PFSK-1 (cell line): ENCODE measurements at regions not wholly inside any gene's neighbourhood (a gene's known extent, or its start where the extent isn't known, plus 50 kb on each side); places are given as distances from the start of the nearest gene placed in this dataset.

Source experiments
- FOXP2 ChIP-seq: optimal IDR thresholded peaks from 2 replicates; pipeline ENCODE3; 2011; ENCODE audit warnings: borderline replicate concordance, control low read depth, inconsistent platforms; ENCODE audit not compliant: insufficient read depth; ENCODE audit errors: extremely low read length, extremely low read depth
- POLR2AphosphoS5 ChIP-seq: IDR thresholded peaks from 2 replicates; pipeline ENCODE4 v1.6.1; 2012; ENCODE audit warnings: low read depth, mild to moderate bottlenecking, control low read depth, low read length, moderate library complexity
- SIN3A ChIP-seq: IDR thresholded peaks from 2 replicates; pipeline ENCODE4 v1.6.1; 2012; ENCODE audit warnings: mild to moderate bottlenecking, low read length, moderate library complexity, borderline replicate concordance; ENCODE audit not compliant: insufficient read depth
- TAF1 ChIP-seq: IDR thresholded peaks from 2 replicates; pipeline ENCODE4 v1.6.1; 2012; ENCODE audit warnings: low read length, control low read depth, borderline replicate concordance; ENCODE audit not compliant: insufficient read depth
- TF ChIP-seq, protein P1 (sequence below), 2 experiments: IDR thresholded peaks; 2 replicates each; pipeline versions ENCODE4 v1.6.1 to v1.8.0; 2011 to 2012; ENCODE audit warnings: low read depth in 2 of 2, low read length in 2 of 2, control low read depth in 1 of 2, inconsistent platforms in 1 of 2, mild to moderate bottlenecking in 1 of 2, moderate library complexity in 1 of 2; ENCODE audit not compliant: insufficient read depth in 1 of 2

DNA sequence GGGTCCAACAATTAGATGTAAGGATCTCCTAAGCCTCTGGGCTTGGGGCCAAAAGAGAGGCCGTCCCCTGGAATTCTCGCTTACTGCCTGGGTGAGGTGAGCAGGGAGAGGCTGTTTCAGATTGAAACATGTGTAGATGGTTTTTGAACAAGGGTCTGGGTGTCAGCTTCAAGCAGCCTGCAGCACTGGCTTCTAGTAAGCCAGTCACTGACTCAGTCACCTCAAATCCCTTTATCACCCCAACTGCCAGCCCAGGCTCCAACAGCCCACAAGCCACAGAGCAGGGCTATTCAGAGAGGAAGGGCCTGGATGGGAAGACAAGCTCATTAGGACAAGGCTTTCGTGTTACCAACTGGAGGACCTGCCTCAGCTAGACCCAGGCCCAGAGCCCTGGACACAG is 180.2 kb downstream of the CCT6B start:
- TF ChIP-seq TAF1 (no peak), POLR2AphosphoS5 (no peak), FOXP2 (no peak), SIN3A (no peak)
- TF ChIP-seq, protein P1, sequence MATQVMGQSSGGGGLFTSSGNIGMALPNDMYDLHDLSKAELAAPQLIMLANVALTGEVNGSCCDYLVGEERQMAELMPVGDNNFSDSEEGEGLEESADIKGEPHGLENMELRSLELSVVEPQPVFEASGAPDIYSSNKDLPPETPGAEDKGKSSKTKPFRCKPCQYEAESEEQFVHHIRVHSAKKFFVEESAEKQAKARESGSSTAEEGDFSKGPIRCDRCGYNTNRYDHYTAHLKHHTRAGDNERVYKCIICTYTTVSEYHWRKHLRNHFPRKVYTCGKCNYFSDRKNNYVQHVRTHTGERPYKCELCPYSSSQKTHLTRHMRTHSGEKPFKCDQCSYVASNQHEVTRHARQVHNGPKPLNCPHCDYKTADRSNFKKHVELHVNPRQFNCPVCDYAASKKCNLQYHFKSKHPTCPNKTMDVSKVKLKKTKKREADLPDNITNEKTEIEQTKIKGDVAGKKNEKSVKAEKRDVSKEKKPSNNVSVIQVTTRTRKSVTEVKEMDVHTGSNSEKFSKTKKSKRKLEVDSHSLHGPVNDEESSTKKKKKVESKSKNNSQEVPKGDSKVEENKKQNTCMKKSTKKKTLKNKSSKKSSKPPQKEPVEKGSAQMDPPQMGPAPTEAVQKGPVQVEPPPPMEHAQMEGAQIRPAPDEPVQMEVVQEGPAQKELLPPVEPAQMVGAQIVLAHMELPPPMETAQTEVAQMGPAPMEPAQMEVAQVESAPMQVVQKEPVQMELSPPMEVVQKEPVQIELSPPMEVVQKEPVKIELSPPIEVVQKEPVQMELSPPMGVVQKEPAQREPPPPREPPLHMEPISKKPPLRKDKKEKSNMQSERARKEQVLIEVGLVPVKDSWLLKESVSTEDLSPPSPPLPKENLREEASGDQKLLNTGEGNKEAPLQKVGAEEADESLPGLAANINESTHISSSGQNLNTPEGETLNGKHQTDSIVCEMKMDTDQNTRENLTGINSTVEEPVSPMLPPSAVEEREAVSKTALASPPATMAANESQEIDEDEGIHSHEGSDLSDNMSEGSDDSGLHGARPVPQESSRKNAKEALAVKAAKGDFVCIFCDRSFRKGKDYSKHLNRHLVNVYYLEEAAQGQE (IDR thresholded peaks at IDR 0.05; ENCODE audit: insufficient read depth in 1 of 2, low read depth in 2 of 2, low read length in 2 of 2): no peak
